Aorta (tissue), 5 donors: ENCODE measurements at regions not wholly inside any gene's neighbourhood (a gene's known extent, or its start where the extent isn't known, plus 50 kb on each side); places are given as distances from the start of the nearest gene placed in this dataset.

ENCODE experiments used
- ATAC-seq: fragments of 200-7000 bp; cut with Tn5 transposase; one replicate; pipeline ENCODE4 v1.9.1; 2022; ENCODE audit warnings: moderate library complexity; ENCODE audit not compliant: low FRiP score
- DNase-seq, 2 donors: peaks; one replicate each; pipeline ENCODE4 v3.0.0-alpha.2; 2020
- H3K27ac ChIP-seq, 2 donors: one replicate each; pipeline ENCODE4 v1.5.1; 2013; ENCODE audit warnings: low read length in 2 of 2, mild to moderate bottlenecking in 2 of 2, moderate library complexity in 2 of 2, control low read depth in 1 of 2, inconsistent platforms in 1 of 2, low read depth in 1 of 2
- H3K27me3 ChIP-seq, 2 donors: one replicate each; pipeline ENCODE4 v1.6.1; 2013; ENCODE audit warnings: control low read depth in 1 of 2, low read length in 1 of 2, mild to moderate bottlenecking in 1 of 2, moderate library complexity in 1 of 2; ENCODE audit not compliant: insufficient read depth in 2 of 2, control insufficient read depth in 1 of 2
- H3K36me3 ChIP-seq, 2 donors: one replicate each; pipeline ENCODE4 v1.6.1; 2013; ENCODE audit warnings: control low read depth in 1 of 2, low read length in 1 of 2, mild to moderate bottlenecking in 1 of 2; ENCODE audit not compliant: insufficient read depth in 2 of 2, control insufficient read depth in 1 of 2
- H3K4me1 ChIP-seq, 2 donors: one replicate each; pipeline ENCODE4 v1.6.1; 2013; ENCODE audit warnings: low read length in 2 of 2, control low read depth in 1 of 2, mild to moderate bottlenecking in 1 of 2, moderate library complexity in 1 of 2; ENCODE audit not compliant: insufficient read depth in 2 of 2, control insufficient read depth in 1 of 2
- H3K4me3 ChIP-seq, 2 donors: one replicate each; pipeline ENCODE4 v1.5.1; 2013; ENCODE audit warnings: low read length in 2 of 2, control low read depth in 1 of 2, mild to moderate bottlenecking in 1 of 2
- H3K9me3 ChIP-seq: one replicate; pipeline ENCODE4 v1.6.1; 2013; ENCODE audit warnings: mild to moderate bottlenecking, low read length; ENCODE audit not compliant: control insufficient read depth
- WGBS, 2 donors: extraction: QIAGEN DNeasy Blood & Tissue Kit; methylation state at CpG; one replicate each; pipeline ENCODE4 v1.1.7; 2013; 5-methylcytosine and 5-hydroxymethylcytosine counted together
- intact Hi-C, 2 donors: fragments of 100-400 bp; cut with DNase I; formaldehyde crosslinking; loops; one replicate each; pipeline versions ENCODE4 v1.14.2 to v1.15.0; 2022
- donor health status: healthy with polysubstance abuse.
- donor health status: Bipolar disorder and iron deficiency.
- donor health status: DM: no; HTN: no; CAD: no.
- donor health status: DM: no; HTN: no; CAD: no.
- donor health status: DM: yes; HTN: yes; CAD: no.

DNA sequence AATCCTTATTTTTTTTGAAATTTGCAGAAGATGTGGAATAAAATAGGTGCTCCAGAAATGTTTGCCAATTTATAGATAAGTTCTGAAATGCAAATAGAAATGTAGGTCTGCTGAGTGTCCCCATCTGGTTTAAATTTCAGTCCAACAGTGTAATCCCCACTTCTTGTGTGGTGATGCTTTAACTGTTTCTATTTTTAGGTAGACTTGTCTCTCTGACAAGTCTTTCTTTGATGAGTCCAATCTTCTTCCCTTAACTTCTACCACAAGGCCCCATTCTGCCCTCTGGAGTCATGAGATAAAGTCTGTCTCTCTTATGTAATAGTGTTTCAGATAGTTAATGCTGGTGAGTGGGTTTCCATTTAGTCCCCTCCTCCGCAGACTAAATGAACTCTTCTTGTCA lies 390.4 kb downstream of the RFC3 start:
- peaks cover 0 to 2% of the 10 kb centered on the region in 2 donors for H3K4me1 ChIP-seq
- DNase-seq = no peak
- no peaks in the 10 kb centered on the region for H3K27me3 ChIP-seq
- intact Hi-C loops = loop anchor here in 1 of 2 donors (5.0 kb wide), 1 partner anchor 36 kb away; no protein-coding TSS in a partner anchor
- 95 to 96% methylated on average over 1 of the region's 1 CpG for WGBS, 2 donors
- no peak overlapping the region for H3K27ac ChIP-seq
- ATAC-seq = no peak
- H3K36me3 ChIP-seq = no peaks in the 10 kb centered on the region
- no peaks in the 10 kb centered on the region for H3K9me3 ChIP-seq
- H3K4me3 ChIP-seq = no peak overlapping the region

DNA sequence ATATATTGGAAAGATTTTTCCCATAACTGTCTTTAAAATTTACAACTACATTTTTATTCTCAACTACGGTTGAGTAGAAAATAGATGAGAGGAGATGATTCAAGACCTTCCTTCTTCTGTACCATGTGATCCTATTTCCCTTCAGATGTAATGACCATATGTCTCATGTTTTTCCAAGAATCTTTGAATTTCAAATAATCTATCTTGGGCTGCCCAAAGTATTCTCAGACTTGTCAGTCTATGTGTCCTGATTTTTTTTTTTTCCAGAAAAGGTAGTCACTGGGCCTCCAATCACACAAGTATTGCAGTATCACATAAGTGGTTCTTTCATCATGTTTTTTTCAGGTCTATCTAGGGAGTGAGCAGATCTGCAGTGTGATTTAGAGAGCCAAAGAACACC lies 392.4 kb downstream of the RFC3 start:
- Histone ChIP-seq H3K27me3 (no peaks in the 10 kb centered on the region), H3K36me3 (no peaks in the 10 kb centered on the region), H3K4me3 (no peak overlapping the region), H3K9me3 (no peaks in the 10 kb centered on the region), H3K27ac (no peak overlapping the region), H3K4me1 (peaks cover 0 to 2% of the 10 kb centered on the region in 2 donors)
- no peak for ATAC-seq
- no peak for DNase-seq
- 85 to 86% methylated on average over 1 of the region's 1 CpG for WGBS, 2 donors
- intact Hi-C loops = no loop called here

DNA sequence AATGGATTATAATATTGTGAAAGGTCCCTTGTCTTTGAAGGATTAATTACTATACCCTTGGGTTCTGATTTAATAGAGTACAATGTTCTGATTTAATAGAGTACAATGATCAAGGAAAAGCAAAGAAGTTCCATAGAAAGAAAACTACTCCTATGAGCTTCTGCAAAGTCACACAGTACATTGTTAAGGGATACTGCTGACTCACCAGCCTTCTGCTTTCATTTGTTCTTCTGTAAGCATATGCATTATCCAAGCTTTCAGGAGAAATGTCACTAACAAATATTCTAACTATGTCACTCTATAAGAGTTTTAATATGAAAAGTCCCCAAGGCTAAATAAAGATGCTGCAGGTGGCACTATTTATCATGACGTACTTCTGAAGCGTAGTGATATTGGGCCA lies 396.7 kb downstream of the RFC3 start:
- H3K36me3 ChIP-seq = no peaks in the 10 kb centered on the region
- no peak for DNase-seq
- no peaks in the 10 kb centered on the region for H3K4me1 ChIP-seq
- no peaks in the 10 kb centered on the region for H3K9me3 ChIP-seq
- H3K27ac ChIP-seq = no peak overlapping the region
- intact Hi-C loops = no loop called here
- WGBS, 2 donors = 93 to 95% methylated on average over 2 of the region's 2 CpGs
- H3K27me3 ChIP-seq = no peaks in the 10 kb centered on the region
- H3K4me3 ChIP-seq = no peak overlapping the region
- ATAC-seq = no peak

DNA sequence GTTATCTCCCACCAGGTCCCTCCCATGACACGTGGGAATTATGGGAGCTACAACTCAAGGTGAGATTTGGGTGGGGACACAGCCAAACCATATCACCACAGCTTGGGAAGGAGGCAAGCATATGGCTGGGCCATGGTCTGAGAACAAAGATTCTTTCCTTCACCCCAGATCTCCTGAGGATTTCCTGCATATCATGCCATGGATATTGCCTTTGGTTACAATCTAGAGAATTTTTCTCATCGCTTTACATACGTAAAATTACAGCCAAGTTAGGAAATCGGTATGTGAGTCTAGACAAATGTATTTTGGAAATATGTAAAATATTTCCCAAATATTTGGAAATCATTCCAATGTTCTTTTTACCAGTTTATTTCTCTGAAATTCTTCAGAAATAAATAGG lies 398.3 kb downstream of the RFC3 start:
- Histone ChIP-seq H3K4me3 (no peak overlapping the region), H3K36me3 (no peaks in the 10 kb centered on the region), H3K9me3 (no peaks in the 10 kb centered on the region), H3K27ac (no peak overlapping the region), H3K27me3 (no peaks in the 10 kb centered on the region), H3K4me1 (no peaks in the 10 kb centered on the region)
- no peak for ATAC-seq
- no peak for DNase-seq
- intact Hi-C loops = no loop called here
- WGBS, 2 donors = 52 to 70% methylated on average over 4 of the region's 4 CpGs

DNA sequence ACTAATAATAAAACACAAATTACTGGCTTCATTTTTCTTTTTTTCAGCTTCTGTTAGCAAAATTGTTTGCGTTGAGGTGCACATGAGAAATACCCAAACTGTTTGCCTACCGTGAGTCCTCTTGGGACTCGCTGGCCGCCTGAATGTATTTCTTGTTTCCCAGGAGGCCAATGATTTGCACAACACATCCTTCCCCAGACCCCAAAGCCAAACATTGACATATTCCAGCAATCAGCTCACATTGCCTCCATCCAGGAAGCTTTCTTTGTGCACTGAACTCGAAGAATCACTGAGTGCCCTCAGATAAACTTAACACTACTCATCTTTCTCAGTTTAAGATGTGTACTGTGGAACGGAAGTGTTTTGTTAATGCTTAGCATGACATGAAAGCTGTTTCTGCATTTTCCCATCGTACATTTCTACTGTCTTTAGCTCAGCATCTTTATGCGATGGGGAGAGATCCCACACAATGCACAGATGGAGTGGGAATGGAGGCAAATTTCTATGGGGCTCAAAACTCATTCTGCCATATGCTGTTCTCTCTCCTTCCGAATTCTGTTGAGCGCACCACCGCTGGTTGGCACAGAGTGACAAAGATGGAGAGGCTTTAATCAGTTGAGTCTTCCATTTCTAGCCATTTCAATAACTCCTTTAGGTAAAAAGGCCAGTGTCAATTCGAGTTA lies 399.5 kb downstream of the RFC3 start:
- intact Hi-C loops = no loop called here

DNA sequence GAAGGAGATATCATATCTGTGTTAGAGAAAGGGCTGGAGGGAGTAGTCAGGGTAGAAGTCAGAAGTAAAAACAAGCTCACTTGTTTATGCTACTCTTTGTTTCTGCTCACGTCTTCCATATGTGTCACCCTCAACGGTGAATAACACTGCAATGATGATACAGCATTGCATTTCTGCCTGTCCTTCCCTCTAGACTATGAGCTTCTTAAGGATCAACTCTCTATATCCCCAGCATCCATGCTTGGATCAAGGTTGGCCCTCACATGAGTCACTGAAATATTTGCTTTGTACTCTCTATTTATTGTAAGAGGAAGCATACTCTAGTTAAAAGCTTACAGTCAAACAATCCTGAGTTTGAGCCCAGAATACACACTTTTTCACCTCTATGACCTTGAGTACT lies 406.0 kb downstream of the RFC3 start:
- Histone ChIP-seq H3K36me3 (no peaks in the 10 kb centered on the region), H3K4me1 (no peaks in the 10 kb centered on the region), H3K27me3 (no peaks in the 10 kb centered on the region), H3K27ac (no peak overlapping the region), H3K9me3 (peaks cover 1% of the 10 kb centered on the region), H3K4me3 (no peak overlapping the region)
- DNase-seq (no peak), ATAC-seq (no peak)
- intact Hi-C loops = no loop called here
- 75 to 84% methylated on average over 2 of the region's 2 CpGs for WGBS, 2 donors

More for the DNA sequence above, 399.5 kb downstream of the RFC3 start:
- no peak for DNase-seq
- Histone ChIP-seq H3K4me3 (no peak overlapping the region), H3K9me3 (no peaks in the 10 kb centered on the region), H3K27ac (no peak overlapping the region), H3K4me1 (no peaks in the 10 kb centered on the region), H3K36me3 (no peaks in the 10 kb centered on the region), H3K27me3 (no peaks in the 10 kb centered on the region)
- WGBS, 2 donors = 80 to 87% methylated on average over 12 of the region's 12 CpGs
- no peak for ATAC-seq

DNA sequence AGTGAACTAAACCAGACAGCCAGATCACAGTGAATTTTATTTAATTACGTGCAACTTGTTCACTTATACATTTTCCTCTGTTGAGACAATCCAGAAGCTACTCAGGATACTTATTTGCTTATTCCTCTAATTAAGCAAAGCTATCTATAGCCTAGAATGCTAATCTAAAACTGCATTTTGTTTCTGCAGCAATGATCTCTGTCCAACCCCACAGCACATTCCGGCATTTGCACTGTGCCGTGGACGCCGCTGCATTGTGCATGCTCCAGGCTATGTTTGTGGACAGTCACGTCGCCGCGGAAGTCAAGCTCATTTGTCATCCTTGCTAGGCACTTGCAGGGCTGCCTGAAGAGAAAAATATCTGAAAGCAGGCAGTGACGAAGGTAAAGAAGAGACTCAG lies 406.9 kb downstream of the RFC3 start:
- ATAC-seq = no peak

DNA sequence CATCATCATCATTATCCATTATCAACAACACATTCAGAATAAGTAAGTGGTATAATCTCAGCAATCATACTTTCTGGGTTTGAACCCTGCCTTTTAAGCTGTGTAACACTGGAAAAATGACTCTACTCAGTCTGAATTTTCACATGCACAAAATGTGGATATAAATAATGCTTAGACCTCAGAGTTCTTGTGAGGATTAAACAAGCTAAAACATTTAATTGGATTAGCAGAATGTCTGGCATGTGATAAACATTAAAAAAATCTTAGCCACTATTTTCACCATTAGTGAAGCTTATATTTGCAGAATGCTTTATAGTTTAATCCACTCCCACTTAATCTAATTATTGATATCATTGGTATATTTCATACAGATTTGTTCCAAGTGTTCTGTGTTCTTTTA lies 412.3 kb downstream of the RFC3 start:
- H3K4me3 ChIP-seq = no peak overlapping the region
- no peaks in the 10 kb centered on the region for H3K36me3 ChIP-seq
- H3K4me1 ChIP-seq = no peaks in the 10 kb centered on the region
- no peaks in the 10 kb centered on the region for H3K27me3 ChIP-seq
- peaks cover 1% of the 10 kb centered on the region for H3K9me3 ChIP-seq
- ATAC-seq = no peak
- no peak for DNase-seq
- intact Hi-C loops = no loop called here
- no peak overlapping the region for H3K27ac ChIP-seq

More for the DNA sequence above, 406.9 kb downstream of the RFC3 start:
- Histone ChIP-seq H3K27me3 (no peaks in the 10 kb centered on the region), H3K4me3 (no peak overlapping the region), H3K27ac (no peak overlapping the region), H3K4me1 (no peaks in the 10 kb centered on the region), H3K9me3 (peaks cover 1% of the 10 kb centered on the region), H3K36me3 (no peaks in the 10 kb centered on the region)
- intact Hi-C loops = no loop called here
- DNase-seq = peak in 1 of 2 donors; percentile 27
- 46 to 50% methylated on average over 10 of the region's 10 CpGs for WGBS, 2 donors

DNA sequence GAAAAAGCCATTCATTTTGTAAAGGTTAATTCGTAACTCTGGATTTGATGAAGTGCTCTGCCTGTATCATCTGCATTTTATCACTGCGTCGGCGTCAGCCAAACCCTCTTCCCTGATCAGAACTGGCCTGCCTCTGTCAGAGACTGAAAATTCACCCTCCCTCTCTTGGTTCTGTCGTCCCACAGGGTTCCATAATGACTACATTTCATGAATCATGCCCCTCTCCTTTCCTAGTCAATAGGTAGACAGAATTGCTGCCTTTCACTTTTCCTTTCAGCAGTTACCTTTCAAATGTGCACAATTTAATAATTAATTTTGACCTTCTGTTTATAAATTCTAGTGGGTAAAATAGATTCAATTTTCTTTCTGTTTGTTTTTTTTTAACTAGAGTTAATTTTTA lies 423.4 kb downstream of the RFC3 start:
- no peak for ATAC-seq
- no peak overlapping the region for H3K4me3 ChIP-seq
- no peaks in the 10 kb centered on the region for H3K36me3 ChIP-seq
- DNase-seq = no peak
- H3K27ac ChIP-seq = no peak overlapping the region
- no peaks in the 10 kb centered on the region for H3K27me3 ChIP-seq
- intact Hi-C loops = no loop called here
- no peaks in the 10 kb centered on the region for H3K4me1 ChIP-seq
- no peaks in the 10 kb centered on the region for H3K9me3 ChIP-seq
- 93 to 95% methylated on average over 5 of the region's 5 CpGs for WGBS, 2 donors
